Suprapubic skin (tissue), 3 donors: ENCODE measurements at regions not wholly inside any gene's neighbourhood (a gene's known extent, or its start where the extent isn't known, plus 50 kb on each side); places are given as distances from the start of the nearest gene placed in this dataset.

ENCODE experiments used
- CTCF ChIP-seq, 2 donors: fragments of 200-600 bp in 1 of 2; fragments of 450-650 bp in 1 of 2; sonication (generic) in 1 of 2; IDR thresholded peaks; one replicate each; pipeline ENCODE4 v1.5.1; 2016 to 2019; ENCODE audit warnings: antibody characterized with exemption in 2 of 2, mild to moderate bottlenecking in 1 of 2, moderate library complexity in 1 of 2
- POLR2A ChIP-seq, 2 donors: fragments of 450-650 bp; IDR thresholded peaks; one replicate each; pipeline ENCODE4 v1.6.1; 2017; ENCODE audit warnings: antibody characterized with exemption in 2 of 2, mild to moderate bottlenecking in 2 of 2, moderate library complexity in 2 of 2

- TF ChIP-seq CTCF (IDR thresholded peaks at IDR 0.05) (no peak), POLR2A (IDR thresholded peaks at IDR 0.05) (no peak)
Observed at GRCh38 chr14:42143114-42143513, 536.4 kb downstream of the LRFN5 start.
